ENCODE measurements at regions not wholly inside any gene's neighbourhood (a gene's known extent, or its start where the extent isn't known, plus 50 kb on each side); places are given as distances from the start of the nearest gene placed in this dataset.

GRCh38 chr11:110035357-110035756 is 57.8 kb upstream of the ZC3H12C start:
- 69 to 90% methylated on average over 2 of the region's 2 CpGs for WGBS, 2 donors
- intact Hi-C loops (cut with DNase I): no loop called here
- no peak for ATAC-seq (ENCODE audit: low FRiP score)

DNA sequence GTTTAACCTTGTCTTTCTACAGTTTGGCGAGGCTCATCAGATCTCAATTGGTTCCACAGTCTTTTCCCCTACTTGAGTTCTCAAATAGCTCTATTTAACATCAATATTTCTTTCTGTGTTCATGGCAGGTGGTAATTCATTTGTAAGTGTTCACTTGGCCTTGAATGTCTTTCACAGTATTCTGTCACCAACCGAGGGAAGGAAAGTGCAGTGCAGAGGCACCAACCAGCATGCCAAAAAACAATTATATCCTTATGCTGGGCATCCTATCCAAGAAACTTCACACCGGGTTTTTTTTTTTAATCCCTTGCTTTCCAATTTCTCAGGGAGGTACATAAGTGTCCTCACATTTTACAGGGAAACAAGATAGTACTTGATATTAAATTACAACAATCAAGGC is 55.0 kb upstream of the ZC3H12C start:
- ATAC-seq (ENCODE audit: low FRiP score) (no peak), DNase-seq (no peak)
- Histone ChIP-seq H3K9me3 (ENCODE audit: control insufficient read depth, low read length) (no peaks in the 10 kb centered on the region), H3K27me3 (ENCODE audit: control insufficient read depth in 1 of 2, insufficient read depth in 2 of 2, low read length in 1 of 2) (no peaks in the 10 kb centered on the region), H3K4me3 (ENCODE audit: low read length in 2 of 2) (no peak overlapping the region), H3K36me3 (ENCODE audit: control insufficient read depth in 1 of 2, insufficient read depth in 2 of 2, low read length in 1 of 2) (no peaks in the 10 kb centered on the region), H3K27ac (ENCODE audit: low read depth in 1 of 2, low read length in 2 of 2) (no peak overlapping the region), H3K4me1 (ENCODE audit: control insufficient read depth in 1 of 2, insufficient read depth in 2 of 2, low read length in 2 of 2) (no peaks in the 10 kb centered on the region)
- WGBS, 2 donors: 68 to 70% methylated on average over 3 of the region's 3 CpGs
- intact Hi-C loops (cut with DNase I): no loop called here

More at GRCh38 chr11:110035357-110035756, 57.8 kb upstream of the ZC3H12C start:
- Histone ChIP-seq H3K27me3 (ENCODE audit: control insufficient read depth in 1 of 2, insufficient read depth in 2 of 2, low read length in 1 of 2) (no peaks in the 10 kb centered on the region), H3K4me1 (ENCODE audit: control insufficient read depth in 1 of 2, insufficient read depth in 2 of 2, low read length in 2 of 2) (no peaks in the 10 kb centered on the region), H3K4me3 (ENCODE audit: low read length in 2 of 2) (no peak overlapping the region), H3K36me3 (ENCODE audit: control insufficient read depth in 1 of 2, insufficient read depth in 2 of 2, low read length in 1 of 2) (no peaks in the 10 kb centered on the region), H3K9me3 (ENCODE audit: control insufficient read depth, low read length) (no peaks in the 10 kb centered on the region), H3K27ac (ENCODE audit: low read depth in 1 of 2, low read length in 2 of 2) (no peak overlapping the region)
- DNase-seq: no peak
